ENCODE measurements at regions not wholly inside any gene's neighbourhood (a gene's known extent, or its start where the extent isn't known, plus 50 kb on each side); places are given as distances from the start of the nearest gene placed in this dataset.
A peak's percentile ranks its signal among the peaks of the same experiment; 100 is the strongest.

- no peak overlapping the region for H3K27ac ChIP-seq (ENCODE audit: insufficient read depth, low read length)
- H3K27me3 ChIP-seq (ENCODE audit: control insufficient read depth, insufficient read depth, low read length), result no peaks in the 10 kb centered on the region
- in situ Hi-C loops (cut with MboI; ENCODE audit: low sequenced_read_pairs), result no loop called here
- no peak overlapping the region for H3K9ac ChIP-seq (ENCODE audit: low read depth, low read length)
- H3K4me2 ChIP-seq (ENCODE audit: low read depth, low read length), result no peak overlapping the region
- peak overlapping the region; percentile 47; the same call in 1 of the 2 replicates for H3K14ac ChIP-seq (replicated peaks; ENCODE audit: low read depth, low read length)
- no peak overlapping the region for H2BK20ac ChIP-seq (ENCODE audit: low read depth, low read length)
- H4K91ac ChIP-seq (ENCODE audit: insufficient read depth, low read depth, low read length), result no peak overlapping the region
- no peak overlapping the region for H2BK15ac ChIP-seq (ENCODE audit: low read depth, low read length)
- H3K4ac ChIP-seq (ENCODE audit: low read depth, low read length), result no peak overlapping the region
- no peak overlapping the region for H2BK120ac ChIP-seq (ENCODE audit: low read depth, low read length)
- no peak overlapping the region for H4K5ac ChIP-seq (ENCODE audit: low read depth, low read length)
- H3K9me1 ChIP-seq (ENCODE audit: insufficient read depth, low read length), result peaks cover 30% of the 10 kb centered on the region
- peaks cover 23 to 76% of the 10 kb centered on the region in 2 experiments for H3K79me1 ChIP-seq (ENCODE audit: low read depth in 1 of 2, low read length in 2 of 2)
- 92% methylated on average over 1 of the region's 2 CpGs; no CpG with 5 or more reads in 1 of the 2 experiments for WGBS, 2 experiments (ENCODE audit: extremely low coverage in 2 of 2, insufficient read length in 1 of 2)
- no peak overlapping the region for H3K18ac ChIP-seq (ENCODE audit: low read depth, low read length)
- H3K4me1 ChIP-seq (ENCODE audit: control insufficient read depth, insufficient read depth, low read length), result peaks cover 13% of the 10 kb centered on the region
- H3K4me3 ChIP-seq (ENCODE audit: insufficient read depth, low read depth, low read length), result no peak overlapping the region
- H3K36me3 ChIP-seq (ENCODE audit: control insufficient read depth, insufficient read depth, low read length), result peaks cover 12% of the 10 kb centered on the region
- ChIA-PET POLR2A (ENCODE audit: unreplicated experiment) (no interaction called here), CTCF (interaction anchor here (0.5 kb wide), 1 partner anchor 43 kb away, joined by 3 read pairs; no protein-coding TSS in a partner anchor)
- no peak overlapping the region for H3K56ac ChIP-seq (ENCODE audit: extremely low read depth, insufficient read depth, low read length)
- DNase-seq, result no peak
- no peak for ATAC-seq (ENCODE audit: low read depth)
- 0 out of 2 replicates have a peak overlapping the region, but pooled peaks have one; percentile 55 for H3K23ac ChIP-seq (ENCODE audit: low read depth, low read length)
- dilution Hi-C loops (cut with HindIII; ENCODE audit: low sequenced_read_pairs, unreplicated experiment), result no loop called here
- BruUV-seq (replicated peaks), result no TSS peak
- no peak overlapping the region for H2AK9ac ChIP-seq (replicated peaks; ENCODE audit: low read depth, low read length, poor library complexity)
- H2BK5ac ChIP-seq (ENCODE audit: low read depth, low read length, poor library complexity, severe bottlenecking), result no peak overlapping the region
- intact Hi-C loops (cut with micrococcal nuclease), result no loop called here
- no peak overlapping the region for H2AK5ac ChIP-seq (ENCODE audit: low read depth, low read length)
- no peak overlapping the region for H4K8ac ChIP-seq (ENCODE audit: low read depth in 2 of 2, low read length in 2 of 2)
- TF ChIP-seq CEBPB (IDR thresholded peaks at IDR 0.05; ENCODE audit: low read depth, low read length), result no peak
- TF ChIP-seq USF2 (IDR thresholded peaks at IDR 0.05; ENCODE audit: low read depth, low read length), result no peak
- TF ChIP-seq CHD1 (IDR thresholded peaks at IDR 0.05; ENCODE audit: low read depth, low read length), result no peak
- no peak for TF ChIP-seq MXI1 (IDR thresholded peaks at IDR 0.05; ENCODE audit: borderline replicate concordance, low read depth, low read length)
- no peak for TF ChIP-seq ELK1 (IDR thresholded peaks at IDR 0.05; ENCODE audit: borderline replicate concordance, low read depth, low read length)
- no peak for TF ChIP-seq SMC3 (IDR thresholded peaks at IDR 0.05; ENCODE audit: low read depth, low read length)
- TF ChIP-seq MAZ (IDR thresholded peaks at IDR 0.05; ENCODE audit: borderline replicate concordance, low read depth, low read length), result no peak
- TF ChIP-seq RCOR1 (IDR thresholded peaks at IDR 0.05; ENCODE audit: insufficient replicate concordance, low read length), result no peak
- no peak for TF ChIP-seq MAFK (IDR thresholded peaks at IDR 0.05; ENCODE audit: low read depth, low read length)
- no peak for TF ChIP-seq RAD21 (IDR thresholded peaks at IDR 0.05; ENCODE audit: low read length)
- TF ChIP-seq BHLHE40 (IDR thresholded peaks at IDR 0.05; ENCODE audit: low read depth, low read length), result no peak
- peaks cover 94% of the 10 kb centered on the region for H4K20me1 ChIP-seq (ENCODE audit: insufficient read depth, low read length)
- H2AFZ ChIP-seq (replicated peaks; ENCODE audit: low read length, poor library complexity), result no peak overlapping the region
- no peaks in the 10 kb centered on the region for H3K9me3 ChIP-seq (ENCODE audit: control insufficient read depth, insufficient read depth, low read length)
These were observed 120.4 kb downstream of the C9orf152 start for GRCh38 chr9:110087605-110088004.

All from IMR-90 (cell line).